Embryonic facial prominence (tissue), 1 donor: ENCODE measurements at regions not wholly inside any gene's neighbourhood (a gene's known extent, or its start where the extent isn't known, plus 50 kb on each side); places are given as distances from the start of the nearest gene placed in this dataset.

Experiments used
- DNase-seq: peaks from one replicate; pipeline ENCODE4 v3.0.0-alpha.2; 2016; ENCODE audit errors: extremely low spot score

- DNase-seq = no peak
Measured at GRCh38 chr3:25287291-25287884, 140.7 kb upstream of the RARB start.

GRCh38 chr3:25288413-25288812 is 139.7 kb upstream of the RARB start:
- no peak for DNase-seq

DNA sequence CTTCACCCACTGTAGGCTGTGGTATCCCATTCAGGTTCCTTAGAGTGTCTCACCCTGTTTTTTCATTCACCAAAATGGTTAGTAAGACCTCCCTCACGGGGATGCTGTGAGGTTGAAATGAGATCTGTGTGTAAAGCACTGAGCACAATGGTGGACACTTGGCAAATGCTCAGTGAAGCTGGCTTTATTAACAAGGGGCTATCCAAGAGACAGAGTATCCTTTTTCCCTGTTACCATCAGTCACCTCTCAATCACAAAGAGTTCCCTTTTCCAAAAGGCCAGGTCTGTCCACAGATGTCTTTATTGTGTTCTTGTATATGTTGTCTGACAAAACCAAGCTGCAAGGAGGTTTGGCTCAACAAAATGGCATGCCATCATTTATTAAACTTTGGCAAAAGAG is 138.9 kb upstream of the RARB start:
- DNase-seq = no peak

DNA sequence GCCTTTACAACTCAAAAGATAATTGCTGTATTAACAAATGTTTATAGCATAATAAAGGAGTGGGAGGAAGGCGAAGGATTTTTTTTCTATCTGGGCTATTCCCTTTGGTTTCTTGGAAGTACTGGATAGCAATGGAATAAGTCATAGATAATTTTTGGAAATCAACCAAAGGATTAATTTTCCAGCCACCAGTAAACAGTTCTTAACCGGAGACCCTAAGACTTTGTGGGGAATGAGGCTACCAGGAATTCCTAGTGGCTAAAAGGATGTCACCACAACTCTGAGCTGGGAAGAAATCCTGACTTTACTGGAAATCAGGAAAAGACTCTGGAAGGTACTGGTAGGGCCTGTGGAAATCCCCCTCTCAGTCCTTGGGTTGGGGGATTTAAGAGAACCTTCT is 138.4 kb upstream of the RARB start:
- no peak for DNase-seq

DNA sequence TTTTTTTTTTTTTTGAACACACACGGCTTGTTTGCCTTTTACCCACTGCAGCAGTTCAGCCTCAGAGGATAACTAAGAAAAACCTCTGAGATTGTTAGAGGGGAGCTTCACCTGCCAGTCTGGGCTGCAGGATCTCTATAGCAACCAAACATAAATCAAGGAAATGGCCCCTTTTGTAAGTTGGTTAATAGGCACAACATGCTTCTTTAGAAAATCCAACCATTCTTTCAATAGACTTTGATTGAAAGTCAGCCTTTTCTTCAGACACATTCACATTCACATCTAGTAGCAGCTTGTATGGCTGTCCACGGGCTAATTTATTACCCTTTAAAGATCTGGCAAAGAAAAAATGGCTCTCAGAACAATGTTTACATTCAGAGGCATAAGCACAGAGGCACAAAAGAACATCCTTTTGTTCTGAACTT is 136.6 kb upstream of the RARB start:
- DNase-seq = no peak

GRCh38 chr3:25292036-25292435 is 136.0 kb upstream of the RARB start:
- DNase-seq = no peak

DNA sequence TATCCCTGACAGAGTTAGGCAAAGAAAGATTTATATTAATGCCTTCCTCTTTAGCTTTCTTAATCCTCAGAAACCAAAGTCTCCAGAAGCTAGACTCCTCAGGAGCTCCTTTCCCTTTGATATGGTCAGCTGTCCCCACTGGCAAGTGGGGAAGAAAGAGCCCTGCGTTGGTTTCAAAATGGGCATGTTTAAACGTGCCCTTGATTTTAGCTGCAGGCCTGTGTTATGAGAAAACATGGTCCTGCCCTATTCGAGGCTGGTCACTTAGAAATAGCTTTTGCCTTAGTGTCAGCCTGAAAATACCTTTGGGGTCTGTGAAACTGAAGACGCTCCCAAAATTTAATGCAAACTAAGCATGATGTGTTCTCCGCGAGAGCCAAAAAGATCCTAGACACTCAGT is 135.5 kb upstream of the RARB start:
- DNase-seq = no peak

- no peak for DNase-seq
Measured at GRCh38 chr3:25293736-25294135, 134.3 kb upstream of the RARB start.

- no peak for DNase-seq
Measured at GRCh38 chr3:25294169-25294805, 133.8 kb upstream of the RARB start.

DNA sequence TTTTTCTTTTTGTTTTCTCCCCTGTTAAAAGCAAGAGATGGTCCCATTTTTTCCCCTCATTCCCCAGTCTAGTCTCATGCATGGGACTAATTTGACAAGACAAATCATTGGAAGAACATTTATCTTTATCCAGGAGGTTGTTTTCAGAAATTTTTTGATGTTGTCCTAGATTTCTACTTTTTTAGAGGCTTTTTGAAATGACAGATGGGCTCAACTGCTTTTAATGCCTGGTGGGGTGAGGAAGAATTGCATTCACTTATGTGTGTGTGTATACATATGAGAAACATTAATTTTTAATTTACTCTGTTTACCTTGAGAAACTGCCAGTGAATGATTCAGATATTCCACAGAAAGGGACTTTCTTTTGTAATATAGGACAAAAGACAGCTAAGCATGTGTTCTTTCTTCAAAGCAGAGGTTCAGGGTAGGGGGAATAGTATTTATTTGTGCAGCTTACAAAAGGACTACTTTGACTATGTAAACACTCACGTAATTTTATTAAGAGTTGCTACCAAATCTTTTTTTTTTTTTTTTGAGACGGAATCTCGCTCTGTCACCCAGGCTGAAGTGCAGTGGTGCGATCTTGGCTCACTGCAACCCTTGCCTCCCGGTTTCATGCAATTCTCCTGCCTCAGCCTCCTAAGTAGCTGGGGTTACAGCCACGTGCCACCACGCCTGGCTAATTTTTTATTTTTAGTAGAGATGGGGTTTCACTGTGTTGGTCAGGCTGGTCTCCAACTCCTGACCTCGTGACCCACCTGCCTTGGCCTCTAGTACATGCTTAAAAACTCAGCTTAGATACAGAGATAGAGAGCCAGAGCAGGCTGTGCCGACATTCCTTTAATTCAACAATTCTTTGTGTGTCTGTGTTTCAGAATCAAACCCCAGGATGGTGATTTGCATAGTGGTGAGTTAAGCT is 130.1 kb upstream of the RARB start:
- DNase-seq = no peak

GRCh38 chr3:25300141-25300540 is 127.9 kb upstream of the RARB start:
- DNase-seq = no peak

GRCh38 chr3:25304916-25305315 is 123.1 kb upstream of the RARB start:
- DNase-seq = no peak

- DNase-seq = peak; percentile 47
Measured at GRCh38 chr3:25306066-25306465, 122.0 kb upstream of the RARB start.

GRCh38 chr3:25306705-25307104 is 121.4 kb upstream of the RARB start:
- DNase-seq = peak; percentile 42

GRCh38 chr3:25313286-25313685 is 114.8 kb upstream of the RARB start:
- DNase-seq = no peak

DNA sequence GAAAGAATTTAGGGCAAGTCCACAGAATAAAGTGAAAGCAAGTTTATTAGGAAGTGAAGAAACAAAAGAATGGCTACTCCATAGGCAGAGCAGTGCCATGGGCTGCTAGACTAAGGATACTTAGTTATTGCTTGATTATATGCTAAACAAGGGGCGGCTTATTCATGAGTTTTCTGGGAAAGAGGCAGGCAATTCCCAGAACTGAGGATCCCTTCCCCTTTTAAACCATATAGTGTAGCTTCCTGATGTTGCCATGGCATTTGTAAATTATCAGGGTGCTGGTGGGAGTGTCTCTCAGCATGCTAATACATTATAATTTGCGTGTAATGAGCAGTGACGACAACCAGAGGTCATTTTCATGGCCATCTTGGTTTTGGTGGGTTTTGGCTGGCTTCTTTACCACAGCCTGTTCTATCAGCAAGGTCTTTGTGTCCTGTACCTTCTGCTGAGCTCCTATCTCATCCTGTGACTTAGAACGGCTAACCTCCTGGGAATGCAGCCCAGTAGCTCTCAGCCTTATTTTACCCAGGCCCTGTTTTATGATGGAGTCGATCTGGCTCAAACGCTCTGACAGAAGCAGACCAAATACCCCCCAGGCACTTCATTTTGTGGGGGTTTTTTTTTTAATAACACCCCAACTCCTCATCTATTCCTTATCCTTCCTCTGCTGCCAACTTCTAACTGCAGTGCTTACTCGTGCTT is 103.0 kb upstream of the RARB start:
- no peak for DNase-seq

DNA sequence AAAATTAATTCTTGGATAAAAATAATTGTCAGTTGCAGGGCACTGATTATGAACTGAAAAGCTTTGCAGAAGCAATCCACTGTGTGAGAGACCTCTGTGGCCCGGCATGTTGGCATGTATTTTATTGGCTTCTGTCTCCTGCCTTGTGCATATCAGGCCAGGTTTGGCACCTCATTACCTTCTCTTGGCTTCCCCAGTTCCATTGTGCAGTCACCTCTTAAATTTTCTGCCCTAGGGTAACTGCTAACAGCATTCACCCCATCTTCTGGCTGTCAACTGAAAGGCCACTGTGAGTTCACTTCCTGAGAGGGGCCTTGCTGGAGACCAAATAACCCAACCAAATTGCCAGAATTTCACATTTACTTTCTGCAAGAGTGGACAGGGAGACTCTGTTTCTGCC is 92.7 kb upstream of the RARB start:
- DNase-seq = no peak

DNA sequence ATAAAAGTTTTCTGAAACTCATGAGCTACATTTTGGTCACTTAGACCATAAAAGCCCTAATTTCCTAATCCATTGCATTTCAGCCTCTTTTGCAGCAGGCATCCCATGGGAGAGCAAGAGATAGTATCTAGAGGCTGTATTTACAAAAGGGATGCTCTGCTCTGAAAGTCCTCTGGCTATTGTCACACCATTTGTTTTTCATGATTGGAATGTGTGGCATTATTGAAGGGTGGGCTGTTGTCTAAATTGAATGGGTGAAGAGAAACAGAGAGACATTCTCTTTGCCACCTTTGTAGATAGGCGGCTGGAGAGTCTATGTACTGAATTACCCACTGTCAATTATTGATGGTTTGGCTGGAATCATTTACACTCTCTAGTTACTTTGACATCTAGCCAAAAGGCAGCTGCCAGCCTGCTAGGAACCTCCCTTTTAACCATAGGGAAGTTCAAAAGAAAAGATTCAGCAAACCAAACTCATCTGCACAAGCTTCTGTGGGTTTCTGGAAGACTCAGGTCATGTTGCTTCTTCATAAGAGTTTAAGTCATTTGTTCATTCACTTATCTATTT is 89.8 kb upstream of the RARB start:
- DNase-seq = no peak

DNA sequence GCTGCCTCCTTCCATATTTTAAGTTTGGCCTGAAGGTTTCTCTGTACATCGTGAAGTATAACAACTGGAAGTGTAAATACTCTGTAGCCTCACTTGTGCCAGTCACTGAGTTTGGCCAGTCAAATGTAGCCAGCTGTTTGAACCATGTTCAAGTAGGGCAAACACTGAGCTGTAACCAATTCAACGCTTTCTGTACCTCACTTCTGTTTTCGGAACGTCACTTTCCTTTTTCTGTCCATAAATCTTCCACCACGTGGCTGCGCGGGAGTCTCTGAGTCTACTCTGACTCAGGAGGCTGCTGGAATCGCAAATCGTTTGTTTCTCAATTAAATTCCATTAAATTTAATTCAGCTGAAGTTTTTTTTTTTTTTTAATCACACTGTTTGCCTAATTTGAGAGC is 88.8 kb upstream of the RARB start:
- DNase-seq = no peak

- DNase-seq = peak; percentile 22
Measured at GRCh38 chr3:25344670-25345069, 83.4 kb upstream of the RARB start.

- DNase-seq = no peak
Measured at GRCh38 chr3:25349095-25349494, 79.0 kb upstream of the RARB start.
